Renal pelvis (tissue), 1 donor: ENCODE measurements at regions not wholly inside any gene's neighbourhood (a gene's known extent, or its start where the extent isn't known, plus 50 kb on each side); places are given as distances from the start of the nearest gene placed in this dataset.
A peak's percentile ranks its signal among the peaks of the same experiment; 100 is the strongest.

Experiments used
- DNase-seq: peaks from one replicate; pipeline ENCODE4 v3.0.0-alpha.2; 2013

GRCh38 chr4:173845580-173845979 lies 315.6 kb upstream of the HAND2 start:
- no peak for DNase-seq

DNA sequence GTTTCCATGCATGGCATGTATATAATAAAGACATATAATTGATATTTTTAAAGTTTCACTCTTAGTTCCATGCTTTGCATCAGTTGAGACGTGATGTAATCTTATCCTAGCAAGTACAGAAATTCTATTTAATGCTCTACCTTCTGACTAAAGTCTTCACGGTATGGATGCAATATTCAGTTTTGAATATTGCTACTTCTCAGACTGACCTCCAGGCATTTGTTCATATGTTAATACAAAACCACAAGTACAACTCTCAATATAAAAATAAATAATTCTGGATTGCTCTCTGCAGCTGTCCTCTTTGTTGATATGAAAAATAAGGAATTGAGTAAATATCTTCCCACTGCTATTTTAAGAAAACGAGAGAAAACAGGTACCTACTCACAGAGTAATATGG lies 309.8 kb upstream of the HAND2 start:
- DNase-seq, result no peak

GRCh38 chr4:173837517-173837916 lies 307.5 kb upstream of the HAND2 start:
- no peak for DNase-seq

GRCh38 chr4:173835903-173836302 lies 305.9 kb upstream of the HAND2 start:
- no peak for DNase-seq

DNA sequence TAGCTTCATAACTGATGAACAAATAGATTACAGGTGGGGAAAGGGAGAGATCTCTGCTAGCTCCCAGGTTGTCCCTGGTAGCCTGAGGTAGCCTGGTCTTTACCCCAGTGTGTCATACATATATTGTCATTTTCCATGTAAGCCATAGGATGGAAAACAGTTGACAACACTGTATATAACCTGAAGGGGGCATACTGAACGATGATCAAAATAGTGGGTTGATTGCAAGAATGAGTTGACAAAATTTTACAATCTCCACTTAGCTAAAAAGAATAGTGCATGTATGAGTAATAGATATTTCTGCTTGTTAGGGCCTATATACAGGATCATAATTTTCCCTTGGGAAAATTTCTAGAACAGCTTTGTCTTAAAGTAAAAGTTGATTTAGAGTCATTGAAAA lies 304.1 kb upstream of the HAND2 start:
- DNase-seq, result no peak

DNA sequence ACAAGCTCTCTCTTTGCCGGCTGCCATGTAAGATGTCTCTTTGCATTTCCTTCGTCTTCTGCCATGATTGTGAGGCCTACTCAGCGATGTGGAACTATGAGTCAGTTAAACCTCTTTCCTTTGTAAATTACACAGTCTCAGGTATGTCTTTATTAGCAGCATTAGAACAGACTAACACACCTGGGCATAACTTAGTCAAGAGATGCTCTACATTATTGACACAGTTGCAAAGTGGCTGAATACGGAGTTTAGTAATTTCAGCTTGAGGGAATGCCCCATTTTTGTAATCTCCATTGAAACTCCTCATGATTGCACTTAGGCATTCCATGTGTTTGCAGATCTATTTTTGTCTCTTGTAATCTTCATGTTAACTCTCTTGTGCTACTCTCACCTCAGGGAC lies 299.5 kb upstream of the HAND2 start:
- no peak for DNase-seq

- no peak for DNase-seq
These were observed 297.7 kb upstream of the HAND2 start for GRCh38 chr4:173827707-173828106.

- DNase-seq, result no peak
These were observed 291.8 kb upstream of the HAND2 start for GRCh38 chr4:173821876-173822275.

GRCh38 chr4:173821036-173821435 lies 291.0 kb upstream of the HAND2 start:
- no peak for DNase-seq

DNA sequence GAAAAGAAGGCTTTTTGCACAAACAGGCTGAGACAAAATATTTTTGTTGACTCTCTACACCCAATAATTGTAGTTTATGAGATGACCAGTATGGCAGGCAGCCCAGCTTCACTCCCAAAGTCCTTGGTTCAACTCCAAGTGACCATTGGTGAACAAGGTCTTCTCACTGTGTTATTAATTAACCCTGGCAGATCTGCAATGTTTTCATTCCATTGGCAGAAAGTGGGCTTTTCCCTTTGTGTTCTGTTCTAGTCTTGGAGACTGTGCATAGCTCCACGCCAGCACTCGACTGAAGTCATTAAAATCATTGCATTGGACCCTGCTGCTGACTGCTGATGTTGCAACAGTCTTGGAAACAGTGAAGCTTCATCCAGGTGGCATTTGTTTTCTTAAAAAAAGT lies 277.3 kb upstream of the HAND2 start:
- peak; percentile 31 for DNase-seq

- no peak for DNase-seq
These were observed 275.9 kb upstream of the HAND2 start for GRCh38 chr4:173805884-173806283.

DNA sequence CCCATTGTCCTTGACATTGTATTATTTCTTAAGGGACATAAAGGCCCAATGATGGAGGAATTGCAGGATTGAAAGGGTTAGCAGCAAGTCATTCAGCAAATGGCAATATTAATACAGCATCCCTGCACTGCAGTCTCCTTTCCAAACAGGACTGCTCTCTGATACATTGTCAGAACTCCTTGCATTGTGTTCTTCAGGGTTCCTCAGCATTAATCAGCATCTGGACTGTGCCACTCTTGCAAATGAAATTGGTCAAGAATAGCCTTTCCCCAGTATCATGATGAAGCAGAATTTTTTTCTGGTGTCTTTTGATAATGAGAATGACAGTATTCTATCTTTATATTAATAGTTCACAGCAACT lies 272.6 kb upstream of the HAND2 start:
- no peak for DNase-seq

DNA sequence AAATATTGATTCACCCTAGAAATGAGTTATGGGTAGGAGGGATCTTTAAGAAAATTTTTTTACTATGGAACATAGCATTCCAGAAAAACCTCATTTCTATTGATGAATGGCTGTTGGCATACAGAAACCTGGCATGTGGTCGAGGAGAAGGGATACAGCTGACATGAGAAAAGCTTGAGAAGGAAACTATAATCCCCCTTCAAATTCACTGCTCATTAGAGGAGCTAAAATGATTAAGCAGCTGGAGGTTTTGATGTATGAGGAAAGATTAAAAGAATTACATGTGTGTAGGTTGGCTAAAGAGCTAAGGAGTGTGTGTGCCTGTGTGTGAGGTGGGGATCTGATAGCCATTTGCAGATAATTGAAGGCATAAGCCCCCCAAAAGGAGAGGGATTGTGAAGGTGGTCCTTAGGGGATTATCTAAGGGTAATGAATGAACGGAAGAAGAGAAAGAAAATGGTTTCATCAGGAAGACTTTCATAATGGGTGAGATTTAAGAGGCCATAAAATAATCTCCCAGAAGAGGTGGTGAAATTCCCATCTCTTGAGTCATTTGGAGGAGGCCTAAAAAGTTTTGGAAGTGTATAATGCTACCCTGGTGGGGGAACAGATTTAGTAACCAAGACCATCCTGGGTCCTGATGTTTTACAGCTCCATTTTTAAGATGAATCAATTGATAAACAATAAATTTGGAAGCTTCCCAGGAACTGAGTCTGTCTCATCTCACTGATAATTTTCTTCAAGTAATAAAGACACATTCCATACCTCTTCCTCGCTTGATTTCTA lies 272.0 kb upstream of the HAND2 start:
- no peak for DNase-seq

- DNase-seq, result no peak
These were observed 271.3 kb upstream of the HAND2 start for GRCh38 chr4:173801361-173801760.

GRCh38 chr4:173797296-173797695 lies 267.3 kb upstream of the HAND2 start:
- DNase-seq, result no peak

DNA sequence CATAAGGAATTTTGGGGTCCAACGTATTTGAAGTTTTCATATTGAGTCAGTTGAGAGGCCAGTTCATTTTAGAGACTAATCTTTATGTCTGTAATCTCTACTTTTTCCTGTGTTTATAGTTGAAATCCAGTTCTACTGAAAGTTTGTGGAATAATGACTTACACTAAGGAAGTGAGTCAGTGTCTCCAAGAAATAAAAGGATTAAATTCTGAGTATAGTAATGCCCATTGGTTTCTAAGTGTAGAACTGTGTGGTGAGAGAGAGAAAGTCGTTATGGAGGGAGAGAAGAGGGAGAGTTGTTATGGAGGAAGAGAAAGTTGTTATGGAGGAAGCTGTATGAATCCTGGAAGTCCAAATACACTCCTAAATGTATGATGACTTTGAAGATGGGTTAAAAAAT lies 264.6 kb upstream of the HAND2 start:
- DNase-seq, result no peak

DNA sequence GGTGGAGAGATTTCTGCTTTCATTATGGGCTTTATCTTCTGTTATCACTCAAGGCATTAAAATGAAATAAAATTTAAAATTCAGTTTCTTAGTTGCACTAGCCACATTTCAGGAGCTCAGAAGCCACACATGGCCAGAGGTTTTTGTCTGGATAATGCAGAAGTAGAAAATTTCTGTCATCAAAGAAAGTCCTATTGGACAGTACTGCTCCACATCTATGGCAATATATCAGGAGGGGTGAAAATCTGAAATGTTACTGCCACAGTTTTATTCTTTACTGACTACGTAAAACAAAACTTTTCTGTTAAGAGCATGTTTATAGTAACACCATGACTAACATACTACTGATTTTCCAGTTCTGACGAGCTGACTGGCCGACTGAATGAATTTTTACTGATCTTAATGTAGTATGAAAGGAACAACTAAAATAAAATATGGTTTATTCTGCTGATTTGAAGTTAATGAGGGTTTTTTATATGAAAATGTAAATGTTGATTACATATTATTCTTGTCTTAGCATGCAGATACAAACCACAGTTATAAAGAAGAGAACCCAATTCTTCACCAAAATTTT lies 264.0 kb upstream of the HAND2 start:
- no peak for DNase-seq

DNA sequence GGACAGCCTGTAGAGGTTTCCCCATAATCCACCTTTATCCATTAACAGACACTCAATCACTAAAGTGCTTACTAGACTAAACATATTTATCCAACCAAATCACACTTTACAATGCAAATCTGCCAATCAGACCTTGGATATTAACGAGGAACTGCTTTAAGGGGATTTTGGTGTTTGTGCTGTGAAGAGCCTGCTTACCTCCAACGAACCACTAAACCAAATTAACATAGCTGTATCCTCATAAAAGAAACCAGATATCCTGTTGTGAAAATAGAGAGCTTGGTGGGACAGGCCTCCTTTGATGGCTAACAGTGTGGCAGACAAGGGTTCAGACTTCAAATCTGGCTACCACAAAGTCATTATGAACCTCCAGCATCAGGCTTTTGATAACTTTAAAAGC lies 252.6 kb upstream of the HAND2 start:
- no peak for DNase-seq

GRCh38 chr4:173777921-173778320 lies 247.9 kb upstream of the HAND2 start:
- DNase-seq, result no peak

DNA sequence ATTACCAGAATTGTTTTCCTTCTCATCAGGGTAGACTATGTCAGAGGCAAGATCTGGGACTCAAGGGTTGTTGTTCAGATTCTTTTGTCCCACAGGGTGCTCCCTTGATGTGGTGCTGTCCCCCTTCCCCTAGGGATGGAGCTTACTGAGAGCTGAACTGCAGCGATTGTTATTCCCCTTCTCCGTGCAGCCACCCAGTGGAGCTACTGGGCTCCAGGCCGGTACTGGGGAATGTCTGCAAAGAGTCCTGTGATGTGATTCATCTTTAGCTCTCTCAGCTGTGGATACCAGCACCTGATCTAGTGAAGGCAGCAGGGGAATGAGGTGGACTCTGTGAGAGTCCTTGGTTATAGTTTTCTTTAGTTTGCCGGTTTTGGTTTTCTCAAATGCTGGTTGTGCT lies 247.4 kb upstream of the HAND2 start:
- DNase-seq, result no peak

DNA sequence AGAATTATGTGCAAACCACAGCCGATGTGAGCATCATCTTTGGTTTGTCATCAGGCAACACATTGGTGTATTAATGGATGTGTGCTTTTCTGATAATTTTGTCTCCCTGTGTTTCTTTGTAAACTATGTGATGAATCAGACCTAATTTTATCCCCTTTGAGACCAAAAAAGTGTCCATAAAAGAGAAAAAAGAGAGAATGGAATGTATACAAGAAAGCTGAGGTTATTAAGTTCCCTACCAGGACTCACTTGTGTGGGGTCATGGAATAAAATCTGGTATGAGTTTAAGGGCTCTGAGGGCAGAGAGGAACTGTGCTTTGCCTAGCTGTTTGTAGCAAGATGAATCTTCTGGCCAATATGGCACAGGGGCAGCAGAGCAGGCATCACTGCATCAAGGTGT lies 239.5 kb upstream of the HAND2 start:
- DNase-seq, result no peak

DNA sequence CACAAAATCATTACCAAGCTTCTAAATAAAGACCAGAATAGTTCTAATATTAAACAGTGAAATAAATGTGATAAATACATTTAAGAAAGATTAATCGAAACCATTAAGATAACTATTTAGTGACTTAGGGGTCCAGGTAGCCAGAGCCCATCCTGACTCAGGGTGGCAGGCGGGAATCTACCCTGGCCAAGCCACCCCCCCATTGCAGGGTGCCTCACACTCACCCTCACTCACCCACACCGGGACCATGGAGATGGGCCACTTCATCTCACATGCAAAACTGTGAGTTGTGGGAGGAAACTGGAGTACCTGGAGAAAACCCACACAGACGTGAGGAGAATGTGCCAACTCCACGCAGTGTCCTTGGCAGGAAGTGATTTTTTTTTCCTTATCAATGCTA lies 237.6 kb upstream of the HAND2 start:
- no peak for DNase-seq

GRCh38 chr4:173766171-173766600 lies 236.2 kb upstream of the HAND2 start:
- peak; percentile 31 for DNase-seq

GRCh38 chr4:173765751-173766150 lies 235.7 kb upstream of the HAND2 start:
- DNase-seq, result no peak
